ENCODE measurements at regions not wholly inside any gene's neighbourhood (a gene's known extent, or its start where the extent isn't known, plus 50 kb on each side); places are given as distances from the start of the nearest gene placed in this dataset.

DNA sequence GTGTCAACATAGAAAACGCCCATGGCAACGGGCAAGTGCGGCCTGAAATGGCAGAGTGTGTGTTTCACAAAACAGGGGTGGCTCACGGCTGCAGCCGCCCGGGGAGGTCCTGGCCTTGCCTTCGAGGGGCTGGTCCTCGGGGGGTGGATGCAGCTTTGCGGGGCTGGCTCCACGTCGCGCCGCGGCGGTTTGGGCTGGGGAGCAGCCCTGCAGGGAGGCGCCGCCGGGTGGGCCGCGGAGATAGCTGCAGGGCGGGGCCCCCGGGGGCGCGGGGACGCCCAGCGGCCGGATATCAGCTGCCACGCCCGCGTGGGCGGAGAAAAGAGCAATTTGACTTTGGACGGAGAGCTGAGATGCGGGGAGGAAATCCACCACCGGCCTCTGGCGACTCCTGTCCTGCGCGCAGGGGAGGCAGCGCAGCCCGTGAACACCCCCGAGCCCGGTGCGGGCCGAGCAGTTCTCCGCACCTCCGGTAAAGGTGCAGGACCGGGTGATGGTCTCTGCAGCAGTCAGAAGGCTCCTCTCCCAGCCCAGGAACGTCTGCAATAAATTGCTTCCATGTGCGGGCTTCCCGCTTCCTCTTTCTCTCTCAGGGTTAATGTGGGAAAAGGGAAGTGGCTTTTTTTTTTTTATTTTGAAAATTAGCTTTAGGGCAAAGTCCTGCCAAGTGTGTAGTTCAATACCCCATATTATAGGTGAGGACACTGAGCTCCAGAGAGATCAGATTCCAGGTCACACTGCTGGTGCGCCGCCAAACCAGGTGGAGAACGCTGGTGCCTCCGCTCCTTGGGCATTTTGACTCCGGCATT lies 110.5 kb downstream of the ARF6 start:
- peak; percentile 90 for DNase-seq
- peak; percentile 31 for ATAC-seq (ENCODE audit: low read depth)
- POLR2A ChIA-PET = interaction anchor here (0.5 to 9.0 kb wide), 31 partner anchors 9 to 206 kb away, joined by 3 to 310 read pairs (median 14); partner anchors contain the start of genes ARF6 and NEMF
- Mint-ChIP-seq H3K27me3 (no peaks in the 10 kb centered on the region), H3K36me3 (peaks cover 11% of the 10 kb centered on the region), H3K4me1 (peaks cover 43% of the 10 kb centered on the region), H3K27ac (peak overlapping the region; percentile 95), H3K4me3 (peak overlapping the region; percentile 82), H3K9me3 (no peaks in the 10 kb centered on the region)

GRCh38 chr14:50006141-50006540 lies 110.2 kb downstream of the VCPKMT start:
- Mint-ChIP-seq H3K27ac (peak overlapping the region; percentile 31), H3K36me3 (peaks cover 26% of the 10 kb centered on the region), H3K9me3 (no peaks in the 10 kb centered on the region), H3K4me1 (peaks cover 25% of the 10 kb centered on the region), H3K27me3 (no peaks in the 10 kb centered on the region), H3K4me3 (no peak overlapping the region)
- no peak for DNase-seq
- no peak for ATAC-seq (ENCODE audit: low read depth)
- POLR2A ChIA-PET = interaction anchor here (0.7 to 1.2 kb wide), 2 partner anchors 56 to 82 kb away, joined by 3 read pairs; no protein-coding TSS in a partner anchor

DNA sequence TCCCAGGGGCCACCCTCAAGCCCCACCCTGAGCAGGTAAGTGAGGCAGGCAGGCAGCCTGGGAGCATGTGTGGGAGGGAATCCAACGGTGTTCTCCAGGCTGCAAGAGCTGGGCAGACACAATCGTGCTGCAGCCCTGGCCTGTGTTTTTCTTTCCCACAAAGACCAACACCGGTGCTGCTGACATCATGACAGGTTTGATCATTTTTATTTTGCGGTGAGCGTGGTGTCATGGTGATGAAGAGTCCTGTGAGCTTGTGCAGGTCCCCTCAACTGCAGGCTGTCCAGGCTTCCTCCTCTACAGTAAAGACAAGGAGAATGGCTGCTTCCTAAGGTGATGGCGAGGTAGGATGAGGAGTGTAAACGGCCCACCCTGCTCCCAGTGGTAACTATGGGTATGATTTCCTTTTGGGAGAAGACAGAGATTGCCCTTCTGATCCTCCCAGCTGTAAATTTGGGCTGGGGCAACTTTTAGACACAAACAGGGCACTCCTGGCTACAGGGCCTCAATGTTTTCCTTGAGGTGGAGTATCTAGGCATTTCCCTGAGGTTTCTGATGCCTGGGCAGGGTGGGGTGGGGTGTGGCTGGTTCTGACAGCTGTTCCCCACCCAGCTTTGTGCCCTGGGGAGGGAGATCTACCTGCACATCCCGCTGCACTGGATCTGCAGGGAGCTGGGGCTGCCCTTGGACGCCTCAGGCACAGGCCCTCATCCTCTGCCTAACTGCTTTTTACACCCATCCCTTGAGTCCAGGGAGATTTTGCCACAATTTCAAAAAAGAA lies 109.1 kb downstream of the VCPKMT start:
- H3K27ac Mint-ChIP-seq = no peak overlapping the region
- DNase-seq (no peak), ATAC-seq (ENCODE audit: low read depth) (no peak)
- H3K4me3 Mint-ChIP-seq = no peak overlapping the region
- no peaks in the 10 kb centered on the region for H3K27me3 Mint-ChIP-seq
- POLR2A ChIA-PET = interaction anchor here (1.3 to 1.5 kb wide), 3 partner anchors 11 to 38 kb away, joined by 3 to 8 read pairs (median 4); no protein-coding TSS in a partner anchor
- H3K4me1 Mint-ChIP-seq = peaks cover 23% of the 10 kb centered on the region
- H3K36me3 Mint-ChIP-seq = peaks cover 27% of the 10 kb centered on the region
- no peaks in the 10 kb centered on the region for H3K9me3 Mint-ChIP-seq

DNA sequence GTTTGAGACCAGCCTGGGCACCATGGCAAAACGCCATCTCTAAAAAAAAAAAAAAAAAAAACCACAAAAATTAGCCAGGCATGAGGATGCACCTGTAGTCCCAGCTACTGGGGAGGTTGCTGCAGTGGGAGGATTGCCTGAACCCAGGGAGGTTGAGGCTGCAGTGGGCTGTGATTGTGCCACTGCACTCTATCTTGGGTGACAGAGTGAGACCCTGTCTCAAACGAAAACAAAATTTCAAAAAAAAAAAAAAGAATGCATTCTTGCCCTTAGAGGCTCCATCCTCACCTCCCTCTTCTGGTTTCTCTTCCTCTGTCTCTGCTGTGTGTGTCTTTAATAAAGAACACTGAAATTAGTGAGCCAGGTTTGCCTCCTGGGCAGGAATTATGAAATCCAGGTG lies 107.8 kb downstream of the VCPKMT start:
- POLR2A ChIA-PET = interaction anchor here (0.7 to 1.5 kb wide), 4 partner anchors 10 to 143 kb away, joined by 3 to 8 read pairs (median 3); no protein-coding TSS in a partner anchor
- ATAC-seq (ENCODE audit: low read depth) (no peak), DNase-seq (no peak)
- Mint-ChIP-seq H3K27ac (peak overlapping the region; percentile 46), H3K27me3 (no peaks in the 10 kb centered on the region), H3K4me3 (no peak overlapping the region), H3K36me3 (peaks cover 33% of the 10 kb centered on the region), H3K9me3 (no peaks in the 10 kb centered on the region), H3K4me1 (peaks cover 25% of the 10 kb centered on the region)

DNA sequence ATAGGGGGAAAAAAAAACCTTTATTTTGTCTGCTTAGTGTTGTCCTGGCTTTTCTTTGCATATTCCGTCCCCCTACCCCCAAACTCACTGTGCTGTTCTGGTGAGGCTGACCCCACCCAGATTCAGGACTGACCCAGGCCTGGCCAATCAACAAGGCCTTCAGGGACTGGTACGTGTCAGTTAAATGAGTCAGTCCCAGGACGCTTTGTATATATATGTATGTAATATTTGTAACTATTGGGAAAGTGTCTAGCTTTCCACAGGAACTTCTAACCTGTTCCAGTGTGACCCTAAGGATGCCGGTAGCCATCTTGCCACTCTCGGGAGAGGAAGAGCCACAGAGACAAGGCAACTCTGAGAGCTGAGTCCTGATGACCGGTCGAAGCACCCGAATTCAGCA lies 107.4 kb downstream of the VCPKMT start:
- H3K9me3 Mint-ChIP-seq = no peaks in the 10 kb centered on the region
- peak overlapping the region; percentile 46 for H3K27ac Mint-ChIP-seq
- POLR2A ChIA-PET = interaction anchor here (0.8 to 1.5 kb wide), 2 partner anchors 29 to 141 kb away, joined by 3 to 8 read pairs; no protein-coding TSS in a partner anchor
- DNase-seq = no peak
- peaks cover 22% of the 10 kb centered on the region for H3K4me1 Mint-ChIP-seq
- ATAC-seq (ENCODE audit: low read depth) = no peak
- peaks cover 33% of the 10 kb centered on the region for H3K36me3 Mint-ChIP-seq
- H3K27me3 Mint-ChIP-seq = no peaks in the 10 kb centered on the region
- H3K4me3 Mint-ChIP-seq = no peak overlapping the region

DNA sequence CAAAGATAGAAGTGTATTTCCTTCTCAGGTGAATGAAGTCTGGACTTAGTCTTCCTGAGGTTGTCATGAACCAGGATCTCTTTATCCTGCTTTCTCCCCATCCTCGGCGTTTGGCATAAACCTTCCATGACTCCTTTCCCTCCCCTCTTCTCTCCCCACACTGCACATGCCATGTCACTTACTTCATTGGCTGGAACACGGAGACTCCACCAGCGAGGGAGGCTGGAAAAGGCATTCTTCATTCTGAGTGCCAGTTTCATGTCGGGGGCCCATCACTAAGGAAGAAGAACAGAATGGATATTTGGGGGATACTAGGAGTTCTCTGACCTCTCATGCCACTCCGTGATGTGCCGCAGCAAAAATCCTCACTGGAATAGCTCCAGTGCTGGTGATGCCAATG lies 105.6 kb downstream of the VCPKMT start:
- POLR2A ChIA-PET = no interaction called here
- H3K4me3 Mint-ChIP-seq = no peak overlapping the region
- H3K9me3 Mint-ChIP-seq = no peaks in the 10 kb centered on the region
- no peak for ATAC-seq (ENCODE audit: low read depth)
- peaks cover 35% of the 10 kb centered on the region for H3K36me3 Mint-ChIP-seq
- no peaks in the 10 kb centered on the region for H3K27me3 Mint-ChIP-seq
- H3K27ac Mint-ChIP-seq = no peak overlapping the region
- no peak for DNase-seq
- peaks cover 22% of the 10 kb centered on the region for H3K4me1 Mint-ChIP-seq

DNA sequence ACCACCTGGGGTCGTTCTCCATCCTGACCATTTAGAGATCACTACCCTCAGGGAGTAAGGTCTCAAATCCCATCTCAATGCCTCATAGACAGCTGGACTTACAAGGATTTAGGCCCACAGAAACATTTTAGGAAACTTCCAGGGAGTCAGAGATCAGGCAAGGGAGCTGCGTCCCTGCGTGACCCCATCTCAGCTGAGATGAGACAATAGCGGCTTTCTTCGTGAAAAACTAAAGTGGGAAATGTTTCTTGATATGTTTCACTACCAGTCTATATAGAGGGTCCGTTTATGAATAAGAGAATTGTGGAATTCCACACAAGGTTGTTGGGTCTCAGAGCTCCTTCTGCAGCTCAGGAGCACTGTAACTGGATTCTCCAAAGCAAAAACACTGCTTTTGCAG lies 105.1 kb downstream of the VCPKMT start:
- no peaks in the 10 kb centered on the region for H3K27me3 Mint-ChIP-seq
- POLR2A ChIA-PET = no interaction called here
- peaks cover 24% of the 10 kb centered on the region for H3K4me1 Mint-ChIP-seq
- no peak overlapping the region for H3K27ac Mint-ChIP-seq
- H3K9me3 Mint-ChIP-seq = no peaks in the 10 kb centered on the region
- DNase-seq (no peak), ATAC-seq (ENCODE audit: low read depth) (no peak)
- no peak overlapping the region for H3K4me3 Mint-ChIP-seq
- peaks cover 38% of the 10 kb centered on the region for H3K36me3 Mint-ChIP-seq

DNA sequence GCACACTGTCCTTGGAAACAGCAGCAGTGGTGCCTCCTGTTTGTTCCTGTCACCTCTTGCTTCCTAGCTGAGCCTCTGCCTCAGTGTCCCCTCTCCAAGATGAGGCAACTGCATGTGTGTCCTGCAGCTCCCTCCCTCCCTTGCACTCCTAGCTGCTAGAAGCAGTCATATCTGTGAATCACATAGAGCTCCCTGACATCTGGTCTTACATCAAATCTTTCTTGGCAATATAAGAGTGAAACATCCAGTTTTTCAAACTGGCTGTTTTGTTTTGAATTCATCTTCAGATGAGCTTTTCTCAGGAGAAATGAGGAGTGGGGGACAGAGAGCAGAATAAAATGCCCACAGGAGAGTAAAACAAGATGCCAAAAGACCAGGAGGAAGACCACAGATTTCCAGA lies 103.7 kb downstream of the VCPKMT start:
- no peak for ATAC-seq (ENCODE audit: low read depth)
- POLR2A ChIA-PET = interaction anchor here (1.1 kb wide), 1 partner anchor 9 kb away, joined by 5 read pairs; no protein-coding TSS in a partner anchor
- H3K27ac Mint-ChIP-seq = no peak overlapping the region

GRCh38 chr14:50013198-50013918 lies 103.0 kb downstream of the VCPKMT start:
- POLR2A ChIA-PET = no interaction called here
- ATAC-seq (ENCODE audit: low read depth) (no peak), DNase-seq (no peak)
- no peaks in the 10 kb centered on the region for H3K27me3 Mint-ChIP-seq
- H3K9me3 Mint-ChIP-seq = peaks cover 1% of the 10 kb centered on the region
- no peak overlapping the region for H3K4me3 Mint-ChIP-seq
- H3K27ac Mint-ChIP-seq = peak overlapping the region; percentile 11
- H3K4me1 Mint-ChIP-seq = peaks cover 24% of the 10 kb centered on the region
- peaks cover 46% of the 10 kb centered on the region for H3K36me3 Mint-ChIP-seq

More for the DNA sequence above, 103.7 kb downstream of the VCPKMT start:
- Mint-ChIP-seq H3K27me3 (no peaks in the 10 kb centered on the region), H3K4me1 (peaks cover 24% of the 10 kb centered on the region), H3K9me3 (peaks cover 1% of the 10 kb centered on the region), H3K4me3 (no peak overlapping the region), H3K36me3 (peaks cover 43% of the 10 kb centered on the region)
- no peak for DNase-seq

- DNase-seq = no peak
- POLR2A ChIA-PET = no interaction called here
- peaks cover 1% of the 10 kb centered on the region for H3K9me3 Mint-ChIP-seq
- H3K27me3 Mint-ChIP-seq = no peaks in the 10 kb centered on the region
- ATAC-seq (ENCODE audit: low read depth) = no peak
- no peak overlapping the region for H3K4me3 Mint-ChIP-seq
- no peak overlapping the region for H3K27ac Mint-ChIP-seq
- H3K4me1 Mint-ChIP-seq = peaks cover 21% of the 10 kb centered on the region
- peaks cover 49% of the 10 kb centered on the region for H3K36me3 Mint-ChIP-seq
Measured at GRCh38 chr14:50013934-50014333, 102.4 kb downstream of the VCPKMT start.

- Mint-ChIP-seq H3K9me3 (peaks cover 7% of the 10 kb centered on the region), H3K27me3 (no peaks in the 10 kb centered on the region), H3K4me3 (no peak overlapping the region), H3K4me1 (peaks cover 21% of the 10 kb centered on the region), H3K36me3 (peaks cover 55% of the 10 kb centered on the region), H3K27ac (peak overlapping the region; percentile 49)
- DNase-seq = no peak
- ATAC-seq (ENCODE audit: low read depth) = no peak
- POLR2A ChIA-PET = interaction anchor here (0.6 to 4.3 kb wide), 3 partner anchors 13 to 162 kb away, joined by 3 to 32 read pairs (median 3); partner anchors contain the start of gene NEMF
Measured at GRCh38 chr14:50014809-50015430, 101.5 kb downstream of the VCPKMT start.

DNA sequence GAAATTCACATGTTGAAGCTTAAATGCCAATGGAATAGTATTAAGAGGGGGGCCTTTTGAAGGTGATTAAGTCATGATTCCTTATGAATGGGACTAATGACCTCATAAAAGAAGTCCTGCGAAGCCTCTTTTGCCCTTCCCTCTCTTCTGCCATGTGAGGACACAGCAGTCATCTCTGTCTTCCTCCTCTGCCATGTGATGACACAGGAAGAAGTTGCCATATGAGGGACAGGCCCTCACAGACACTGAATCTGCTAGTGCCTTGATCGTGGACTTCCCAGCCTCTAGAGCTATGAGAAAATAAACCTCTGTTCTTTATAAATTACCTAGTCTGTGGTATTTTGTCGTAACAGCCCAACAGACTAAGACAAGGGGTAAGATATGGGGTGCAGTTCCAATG lies 100.7 kb downstream of the VCPKMT start:
- H3K36me3 Mint-ChIP-seq = peaks cover 56% of the 10 kb centered on the region
- no peaks in the 10 kb centered on the region for H3K27me3 Mint-ChIP-seq
- H3K4me3 Mint-ChIP-seq = no peak overlapping the region
- H3K27ac Mint-ChIP-seq = peak overlapping the region; percentile 21
- H3K4me1 Mint-ChIP-seq = peaks cover 24% of the 10 kb centered on the region
- ATAC-seq (ENCODE audit: low read depth) = no peak
- no peak for DNase-seq
- peaks cover 12% of the 10 kb centered on the region for H3K9me3 Mint-ChIP-seq
- POLR2A ChIA-PET = interaction anchor here (0.6 to 4.3 kb wide), 5 partner anchors 14 to 163 kb away, joined by 3 to 32 read pairs (median 4); partner anchors contain the start of gene NEMF
